Neural cell (in vitro differentiated cells): ENCODE measurements at regions not wholly inside any gene's neighbourhood (a gene's known extent, or its start where the extent isn't known, plus 50 kb on each side); places are given as distances from the start of the nearest gene placed in this dataset.

Source experiments
- H2AFZ ChIP-seq: fragments of 200-600, 300-800 bp; sonication (generic), shearing (Covaris generic); 2 replicates; pipeline ENCODE4 v1.6.0; 2014; ENCODE audit warnings: low read depth, mild to moderate bottlenecking, antibody characterized with exemption, low read length, moderate library complexity
- H3F3A ChIP-seq: fragments of 200-600 bp; shearing (Covaris generic); 2 replicates; pipeline ENCODE4 v1.6.1; 2016; ENCODE audit warnings: mild to moderate bottlenecking, moderate library complexity, mixed read lengths, antibody characterized with exemption, low read length; ENCODE audit not compliant: insufficient read depth, poor library complexity, severe bottlenecking
- H3K27ac ChIP-seq: fragments of 200-600, 300-800 bp; sonication (generic), shearing (Covaris generic); 2 replicates; pipeline ENCODE4 v1.5.1; 2014; ENCODE audit warnings: mild to moderate bottlenecking, low read length, moderate library complexity
- H3K27me3 ChIP-seq: fragments of 300-800, 200-600 bp; sonication (generic), shearing (Covaris generic); 2 replicates; pipeline ENCODE4 v1.6.0; 2014; ENCODE audit warnings: mild to moderate bottlenecking, low read depth, low read length, moderate library complexity; ENCODE audit not compliant: insufficient read depth
- H3K36me3 ChIP-seq: fragments of 300-800, 200-600 bp; sonication (generic), shearing (Covaris generic); 2 replicates; pipeline ENCODE4 v1.5.1; 2014; ENCODE audit warnings: mild to moderate bottlenecking, antibody characterized with exemption, low read length, moderate library complexity; ENCODE audit not compliant: insufficient read depth
- H3K4me2 ChIP-seq: fragments of 300-800, 200-600 bp; sonication (generic), shearing (Covaris generic); 2 replicates; pipeline ENCODE4 v1.6.0; 2014; ENCODE audit warnings: mild to moderate bottlenecking, low read length
- H3K4me3 ChIP-seq: fragments of 300-800, 200-600 bp; sonication (generic), shearing (Covaris generic); 2 replicates; pipeline ENCODE4 v1.5.1; 2014; ENCODE audit warnings: mild to moderate bottlenecking, low read length, moderate library complexity
- H3K79me2 ChIP-seq: fragments of 200-600 bp; shearing (Covaris generic); replicated peaks from 2 replicates; pipeline ENCODE4 v1.6.0; 2014; ENCODE audit warnings: mild to moderate bottlenecking, low read length, moderate library complexity; ENCODE audit not compliant: insufficient read depth
- H3K9ac ChIP-seq: fragments of 300-800, 200-600 bp; sonication (generic), shearing (Covaris generic); 2 replicates; pipeline ENCODE4 v1.6.1; 2016; ENCODE audit warnings: mild to moderate bottlenecking, low read length, mixed read lengths
- H3K9me2 ChIP-seq: fragments of 200-600 bp; shearing (Covaris generic); 2 replicates; pipeline ENCODE4 v1.6.1; 2016; ENCODE audit warnings: mild to moderate bottlenecking, low read length, mixed read lengths; ENCODE audit not compliant: insufficient read depth
- H3K9me3 ChIP-seq: fragments of 200-600, 300-800 bp; sonication (generic), shearing (Covaris generic); 2 replicates; pipeline ENCODE4 v1.6.1; 2016; ENCODE audit warnings: mild to moderate bottlenecking, mixed run types, low read length, moderate library complexity, mixed read lengths
- H4K20me1 ChIP-seq: fragments of 200-600 bp; shearing (Covaris generic); 2 replicates; pipeline ENCODE4 v1.6.1; 2016; ENCODE audit warnings: mild to moderate bottlenecking, mixed run types; ENCODE audit not compliant: insufficient read depth
- EP300 ChIP-seq: fragments of 450-650 bp; conservative IDR thresholded peaks from 2 replicates; pipeline ENCODE4 v1.6.1; 2014; ENCODE audit warnings: antibody characterized with exemption, mild to moderate bottlenecking, moderate library complexity; ENCODE audit not compliant: poor library complexity, severe bottlenecking
- EZH2 ChIP-seq: fragments of 200-600, 300-800 bp; shearing (Covaris generic), sonication (generic); IDR thresholded peaks from 2 replicates; pipeline ENCODE4 v1.6.1; 2014; ENCODE audit warnings: antibody characterized with exemption, low read length, borderline replicate concordance, mild to moderate bottlenecking; ENCODE audit not compliant: insufficient read depth, poor library complexity, severe bottlenecking
- MXI1 ChIP-seq: fragments of 450-650 bp; conservative IDR thresholded peaks from 2 replicates; pipeline ENCODE4 v1.6.1; 2014; ENCODE audit warnings: antibody characterized with exemption, mild to moderate bottlenecking; ENCODE audit not compliant: poor library complexity, severe bottlenecking
- POLR2AphosphoS5 ChIP-seq: IDR thresholded peaks from 2 replicates; pipeline ENCODE4 v1.6.1; 2012
- RAD21 ChIP-seq: fragments of 450-650 bp; conservative IDR thresholded peaks from 2 replicates; pipeline ENCODE4 v1.6.1; 2014; ENCODE audit warnings: antibody characterized with exemption, mild to moderate bottlenecking, moderate library complexity
- TAF1 ChIP-seq: IDR thresholded peaks from 2 replicates; pipeline ENCODE4 v1.6.1; 2012; ENCODE audit warnings: low read depth
- TF ChIP-seq, protein P1 (sequence below): fragments of 450-650 bp; IDR thresholded peaks from 2 replicates; pipeline ENCODE4 v1.5.1; 2014; ENCODE audit warnings: antibody characterized with exemption, mild to moderate bottlenecking, moderate library complexity; ENCODE audit not compliant: poor library complexity, severe bottlenecking
- TF ChIP-seq, protein P2 (sequence below): IDR thresholded peaks from 2 replicates; pipeline ENCODE4 v1.6.1; 2012; ENCODE audit warnings: borderline replicate concordance

DNA sequence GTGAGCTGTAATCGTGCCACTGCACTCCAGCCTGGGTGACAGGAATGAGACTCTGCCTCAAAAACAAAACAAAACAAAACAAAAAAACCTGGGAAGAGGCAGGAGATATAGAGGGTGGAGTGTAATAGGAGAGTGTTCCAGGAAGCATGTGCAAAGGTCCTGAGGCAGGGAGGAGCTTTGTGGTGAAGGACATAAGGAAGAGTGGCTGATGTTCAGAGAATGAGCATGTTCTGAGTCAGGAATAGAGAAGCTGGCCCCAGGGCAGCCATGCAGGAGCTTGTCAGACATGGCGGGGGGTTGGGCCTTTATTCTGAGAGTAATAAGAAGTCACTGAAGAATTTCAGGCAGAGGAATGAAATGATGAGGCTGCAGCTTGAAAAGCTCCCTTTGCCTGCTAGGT, 337.0 kb downstream of the CDH26 start (continued):
- no peak for TF ChIP-seq MXI1
- no peak for TF ChIP-seq TAF1
- TF ChIP-seq RAD21, result no peak

DNA sequence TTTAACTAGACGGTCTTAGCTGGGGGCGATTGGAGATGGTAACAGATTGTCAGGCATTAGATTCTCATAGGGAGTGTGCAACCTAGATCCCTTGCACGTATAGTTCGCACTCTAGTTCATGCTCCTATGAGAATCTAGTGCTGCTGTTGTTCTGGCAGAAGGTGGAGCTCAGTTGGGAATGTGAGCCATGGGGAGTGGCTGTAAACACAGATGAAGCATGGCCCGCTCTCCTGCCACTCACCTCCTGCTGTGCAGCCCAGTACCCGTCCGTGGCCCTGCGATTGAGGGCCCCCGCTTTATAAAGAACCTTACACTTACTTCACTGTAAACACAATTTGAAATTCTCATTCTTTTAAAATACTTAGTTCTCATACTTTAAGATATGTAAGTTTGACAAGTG, 339.4 kb downstream of the CDH26 start:
- no peak overlapping the region for H3K9ac ChIP-seq
- no peaks in the 10 kb centered on the region for H3K9me3 ChIP-seq
- no peaks in the 10 kb centered on the region for H3K36me3 ChIP-seq

DNA sequence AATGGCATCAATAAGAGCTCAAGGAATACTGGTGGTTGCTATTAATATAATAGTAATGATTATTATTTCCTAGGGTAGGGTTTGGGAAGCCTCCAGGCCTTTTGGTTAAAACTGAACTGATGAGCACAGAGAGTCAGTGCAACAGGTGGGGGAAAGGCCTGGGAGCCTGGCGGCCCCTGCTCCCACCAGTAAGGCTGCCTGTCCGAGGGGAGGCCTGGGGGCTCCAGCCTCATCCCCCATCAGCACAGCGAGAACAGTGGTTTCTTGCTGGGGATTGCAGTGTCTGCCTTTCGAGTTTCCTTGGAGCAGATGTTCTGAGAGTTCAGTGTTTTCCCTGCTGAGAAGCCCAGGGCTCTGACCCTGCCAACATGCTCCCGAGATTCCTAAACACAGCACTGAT, 340.4 kb downstream of the CDH26 start:
- Histone ChIP-seq H3K4me2 (no peak overlapping the region), H3F3A (no peaks in the 10 kb centered on the region), H3K27ac (no peak overlapping the region), H3K79me2 (no peaks in the 10 kb centered on the region), H3K9me3 (no peaks in the 10 kb centered on the region), H3K4me3 (no peak overlapping the region), H3K36me3 (no peaks in the 10 kb centered on the region), H2AFZ (no peak overlapping the region), H3K9me2 (no peaks in the 10 kb centered on the region), H3K27me3 (no peaks in the 10 kb centered on the region), H3K9ac (no peak overlapping the region), H4K20me1 (no peaks in the 10 kb centered on the region)
- no peak for TF ChIP-seq RAD21
- TF ChIP-seq, protein P1, sequence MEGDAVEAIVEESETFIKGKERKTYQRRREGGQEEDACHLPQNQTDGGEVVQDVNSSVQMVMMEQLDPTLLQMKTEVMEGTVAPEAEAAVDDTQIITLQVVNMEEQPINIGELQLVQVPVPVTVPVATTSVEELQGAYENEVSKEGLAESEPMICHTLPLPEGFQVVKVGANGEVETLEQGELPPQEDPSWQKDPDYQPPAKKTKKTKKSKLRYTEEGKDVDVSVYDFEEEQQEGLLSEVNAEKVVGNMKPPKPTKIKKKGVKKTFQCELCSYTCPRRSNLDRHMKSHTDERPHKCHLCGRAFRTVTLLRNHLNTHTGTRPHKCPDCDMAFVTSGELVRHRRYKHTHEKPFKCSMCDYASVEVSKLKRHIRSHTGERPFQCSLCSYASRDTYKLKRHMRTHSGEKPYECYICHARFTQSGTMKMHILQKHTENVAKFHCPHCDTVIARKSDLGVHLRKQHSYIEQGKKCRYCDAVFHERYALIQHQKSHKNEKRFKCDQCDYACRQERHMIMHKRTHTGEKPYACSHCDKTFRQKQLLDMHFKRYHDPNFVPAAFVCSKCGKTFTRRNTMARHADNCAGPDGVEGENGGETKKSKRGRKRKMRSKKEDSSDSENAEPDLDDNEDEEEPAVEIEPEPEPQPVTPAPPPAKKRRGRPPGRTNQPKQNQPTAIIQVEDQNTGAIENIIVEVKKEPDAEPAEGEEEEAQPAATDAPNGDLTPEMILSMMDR, result no peak
- TF ChIP-seq POLR2AphosphoS5, result no peak
- no peak for TF ChIP-seq TAF1
- no peak for TF ChIP-seq EP300
- no peak for TF ChIP-seq MXI1
- no peak for TF ChIP-seq EZH2
- TF ChIP-seq, protein P2, sequence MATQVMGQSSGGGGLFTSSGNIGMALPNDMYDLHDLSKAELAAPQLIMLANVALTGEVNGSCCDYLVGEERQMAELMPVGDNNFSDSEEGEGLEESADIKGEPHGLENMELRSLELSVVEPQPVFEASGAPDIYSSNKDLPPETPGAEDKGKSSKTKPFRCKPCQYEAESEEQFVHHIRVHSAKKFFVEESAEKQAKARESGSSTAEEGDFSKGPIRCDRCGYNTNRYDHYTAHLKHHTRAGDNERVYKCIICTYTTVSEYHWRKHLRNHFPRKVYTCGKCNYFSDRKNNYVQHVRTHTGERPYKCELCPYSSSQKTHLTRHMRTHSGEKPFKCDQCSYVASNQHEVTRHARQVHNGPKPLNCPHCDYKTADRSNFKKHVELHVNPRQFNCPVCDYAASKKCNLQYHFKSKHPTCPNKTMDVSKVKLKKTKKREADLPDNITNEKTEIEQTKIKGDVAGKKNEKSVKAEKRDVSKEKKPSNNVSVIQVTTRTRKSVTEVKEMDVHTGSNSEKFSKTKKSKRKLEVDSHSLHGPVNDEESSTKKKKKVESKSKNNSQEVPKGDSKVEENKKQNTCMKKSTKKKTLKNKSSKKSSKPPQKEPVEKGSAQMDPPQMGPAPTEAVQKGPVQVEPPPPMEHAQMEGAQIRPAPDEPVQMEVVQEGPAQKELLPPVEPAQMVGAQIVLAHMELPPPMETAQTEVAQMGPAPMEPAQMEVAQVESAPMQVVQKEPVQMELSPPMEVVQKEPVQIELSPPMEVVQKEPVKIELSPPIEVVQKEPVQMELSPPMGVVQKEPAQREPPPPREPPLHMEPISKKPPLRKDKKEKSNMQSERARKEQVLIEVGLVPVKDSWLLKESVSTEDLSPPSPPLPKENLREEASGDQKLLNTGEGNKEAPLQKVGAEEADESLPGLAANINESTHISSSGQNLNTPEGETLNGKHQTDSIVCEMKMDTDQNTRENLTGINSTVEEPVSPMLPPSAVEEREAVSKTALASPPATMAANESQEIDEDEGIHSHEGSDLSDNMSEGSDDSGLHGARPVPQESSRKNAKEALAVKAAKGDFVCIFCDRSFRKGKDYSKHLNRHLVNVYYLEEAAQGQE, result no peak

More for the DNA sequence above, 339.4 kb downstream of the CDH26 start:
- no peaks in the 10 kb centered on the region for H3K79me2 ChIP-seq
- no peaks in the 10 kb centered on the region for H3K9me2 ChIP-seq
- H3K4me3 ChIP-seq, result no peak overlapping the region
- no peak overlapping the region for H2AFZ ChIP-seq
- TF ChIP-seq, protein P1, result no peak
- TF ChIP-seq TAF1 (no peak), RAD21 (no peak), EZH2 (no peak), MXI1 (no peak)
- H4K20me1 ChIP-seq, result no peaks in the 10 kb centered on the region
- H3K27me3 ChIP-seq, result no peaks in the 10 kb centered on the region
- H3K27ac ChIP-seq, result no peak overlapping the region
- no peak overlapping the region for H3K4me2 ChIP-seq
- no peaks in the 10 kb centered on the region for H3F3A ChIP-seq
